HL-60 (cell line): ENCODE measurements at regions not wholly inside any gene's neighbourhood (a gene's known extent, or its start where the extent isn't known, plus 50 kb on each side); places are given as distances from the start of the nearest gene placed in this dataset.
"Not testable (repeated sequence)": the region's sequence is repeated elsewhere in the genome, so short reads cannot be mapped to it uniquely, and the experiment has no call there.

ENCODE experiments used
- POLR2AphosphoS5 ChIP-seq: IDR thresholded peaks from 2 replicates; pipeline ENCODE4 v1.6.1; 2012; ENCODE audit warnings: low read depth
- TF ChIP-seq, protein P1 (sequence below): IDR thresholded peaks from one replicate; pipeline ENCODE4 v1.5.1; 2011; ENCODE audit warnings: low read length, control low read depth, inconsistent platforms; ENCODE audit not compliant: insufficient read depth

DNA sequence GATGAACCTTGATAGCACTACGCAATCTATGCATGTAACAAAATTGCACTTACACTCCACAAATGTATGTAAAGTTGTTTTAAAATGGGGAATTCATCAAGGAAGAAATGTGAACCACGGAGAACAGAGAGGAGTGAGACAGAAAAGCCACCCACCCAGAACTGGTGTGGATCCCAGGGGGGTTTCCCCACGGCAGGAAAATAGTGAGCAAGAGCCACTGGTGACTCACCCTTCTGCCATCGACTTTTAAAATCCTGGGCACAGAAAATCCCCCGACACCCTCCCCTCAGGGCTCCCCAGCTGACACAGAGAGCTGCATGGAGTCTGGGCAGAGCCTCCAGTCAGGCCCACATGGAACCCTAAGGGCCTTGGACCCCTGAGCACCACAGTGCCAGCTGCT lies 146.0 kb upstream of the POTED start:
- TF ChIP-seq, protein P1, sequence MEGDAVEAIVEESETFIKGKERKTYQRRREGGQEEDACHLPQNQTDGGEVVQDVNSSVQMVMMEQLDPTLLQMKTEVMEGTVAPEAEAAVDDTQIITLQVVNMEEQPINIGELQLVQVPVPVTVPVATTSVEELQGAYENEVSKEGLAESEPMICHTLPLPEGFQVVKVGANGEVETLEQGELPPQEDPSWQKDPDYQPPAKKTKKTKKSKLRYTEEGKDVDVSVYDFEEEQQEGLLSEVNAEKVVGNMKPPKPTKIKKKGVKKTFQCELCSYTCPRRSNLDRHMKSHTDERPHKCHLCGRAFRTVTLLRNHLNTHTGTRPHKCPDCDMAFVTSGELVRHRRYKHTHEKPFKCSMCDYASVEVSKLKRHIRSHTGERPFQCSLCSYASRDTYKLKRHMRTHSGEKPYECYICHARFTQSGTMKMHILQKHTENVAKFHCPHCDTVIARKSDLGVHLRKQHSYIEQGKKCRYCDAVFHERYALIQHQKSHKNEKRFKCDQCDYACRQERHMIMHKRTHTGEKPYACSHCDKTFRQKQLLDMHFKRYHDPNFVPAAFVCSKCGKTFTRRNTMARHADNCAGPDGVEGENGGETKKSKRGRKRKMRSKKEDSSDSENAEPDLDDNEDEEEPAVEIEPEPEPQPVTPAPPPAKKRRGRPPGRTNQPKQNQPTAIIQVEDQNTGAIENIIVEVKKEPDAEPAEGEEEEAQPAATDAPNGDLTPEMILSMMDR: not testable (repeated sequence)
- not testable (repeated sequence) for TF ChIP-seq POLR2AphosphoS5
